ENCODE measurements at regions not wholly inside any gene's neighbourhood (a gene's known extent, or its start where the extent isn't known, plus 50 kb on each side); places are given as distances from the start of the nearest gene placed in this dataset.

DNA sequence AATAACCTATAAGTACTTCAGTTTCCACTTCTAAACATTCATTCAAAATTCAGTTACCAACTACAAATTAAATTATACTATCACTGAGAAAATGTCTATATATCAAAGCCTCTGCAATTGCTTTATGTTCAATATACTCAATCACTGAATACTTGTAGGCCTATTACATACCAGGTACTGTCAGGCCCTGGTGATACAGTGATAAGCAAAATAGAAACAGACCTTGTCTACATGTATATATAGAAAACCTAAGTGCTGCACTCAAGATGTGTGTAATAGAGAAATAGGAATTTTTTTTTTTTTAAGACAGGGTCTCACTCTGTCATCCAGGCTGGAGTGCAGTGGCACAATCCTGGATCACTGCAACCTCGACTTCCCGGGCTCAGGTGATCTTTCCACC, 53.7 kb upstream of the PHF14 start:
- no peak overlapping the region for H3K4me3 ChIP-seq (ENCODE audit: low read depth, low read length)
- DNase-seq (ENCODE audit: low read depth): no peak
- in situ Hi-C loops (cut with HindIII; ENCODE audit: low sequenced_read_pairs): no loop called here
- TF ChIP-seq, protein P1, sequence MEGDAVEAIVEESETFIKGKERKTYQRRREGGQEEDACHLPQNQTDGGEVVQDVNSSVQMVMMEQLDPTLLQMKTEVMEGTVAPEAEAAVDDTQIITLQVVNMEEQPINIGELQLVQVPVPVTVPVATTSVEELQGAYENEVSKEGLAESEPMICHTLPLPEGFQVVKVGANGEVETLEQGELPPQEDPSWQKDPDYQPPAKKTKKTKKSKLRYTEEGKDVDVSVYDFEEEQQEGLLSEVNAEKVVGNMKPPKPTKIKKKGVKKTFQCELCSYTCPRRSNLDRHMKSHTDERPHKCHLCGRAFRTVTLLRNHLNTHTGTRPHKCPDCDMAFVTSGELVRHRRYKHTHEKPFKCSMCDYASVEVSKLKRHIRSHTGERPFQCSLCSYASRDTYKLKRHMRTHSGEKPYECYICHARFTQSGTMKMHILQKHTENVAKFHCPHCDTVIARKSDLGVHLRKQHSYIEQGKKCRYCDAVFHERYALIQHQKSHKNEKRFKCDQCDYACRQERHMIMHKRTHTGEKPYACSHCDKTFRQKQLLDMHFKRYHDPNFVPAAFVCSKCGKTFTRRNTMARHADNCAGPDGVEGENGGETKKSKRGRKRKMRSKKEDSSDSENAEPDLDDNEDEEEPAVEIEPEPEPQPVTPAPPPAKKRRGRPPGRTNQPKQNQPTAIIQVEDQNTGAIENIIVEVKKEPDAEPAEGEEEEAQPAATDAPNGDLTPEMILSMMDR (IDR thresholded peaks at IDR 0.05; ENCODE audit: low read depth, low read length, missing control alignments): no peak

Data from astrocyte of the cerebellum (primary cell).